ENCODE measurements at regions not wholly inside any gene's neighbourhood (a gene's known extent, or its start where the extent isn't known, plus 50 kb on each side); places are given as distances from the start of the nearest gene placed in this dataset.

DNA sequence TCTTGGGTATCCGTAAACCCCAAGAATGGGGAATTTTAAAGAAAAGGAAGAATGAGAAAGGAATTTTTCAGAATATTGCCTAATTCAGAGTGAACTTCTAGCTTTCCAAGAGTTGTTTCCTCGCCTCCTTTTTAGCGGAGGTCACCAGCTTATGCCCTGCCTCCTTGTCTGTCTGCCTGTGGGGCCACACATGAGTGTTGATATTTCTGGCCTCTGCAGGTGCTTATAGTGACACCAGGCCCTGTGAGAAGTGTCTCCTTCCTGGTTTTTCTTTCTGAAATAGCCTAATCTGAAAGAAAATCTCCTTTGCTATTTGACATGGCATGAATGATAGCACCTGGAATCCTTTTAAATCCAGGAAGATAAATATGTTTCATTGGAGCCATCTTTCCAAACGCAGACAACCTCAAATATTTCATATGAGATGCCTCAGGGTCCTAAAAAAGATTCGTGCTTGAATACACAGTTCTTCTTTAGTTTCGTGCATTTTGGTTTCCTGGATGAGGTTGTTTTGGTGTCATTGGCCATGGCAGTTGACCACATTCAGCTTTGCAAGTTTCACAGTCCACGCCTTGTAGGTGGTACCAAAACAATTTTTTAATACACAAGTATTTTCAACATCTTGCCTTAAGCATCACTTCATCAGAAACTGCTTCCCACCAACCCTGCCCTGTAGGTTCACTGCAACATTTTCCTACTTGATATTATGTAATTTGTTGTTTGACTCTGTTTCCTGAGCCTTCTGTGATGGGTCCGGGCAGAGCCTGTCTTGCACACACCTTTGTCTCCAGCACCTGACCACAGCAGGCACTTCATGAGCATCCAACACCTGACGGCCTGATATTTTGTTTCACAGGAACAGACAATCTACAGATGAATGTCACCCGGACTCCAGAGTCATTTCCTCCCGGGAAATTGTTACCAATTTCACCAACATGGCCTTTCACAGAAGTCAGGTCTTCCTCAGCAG lies 159.4 kb downstream of the C11orf91 start:
- TF ChIP-seq, protein P1, sequence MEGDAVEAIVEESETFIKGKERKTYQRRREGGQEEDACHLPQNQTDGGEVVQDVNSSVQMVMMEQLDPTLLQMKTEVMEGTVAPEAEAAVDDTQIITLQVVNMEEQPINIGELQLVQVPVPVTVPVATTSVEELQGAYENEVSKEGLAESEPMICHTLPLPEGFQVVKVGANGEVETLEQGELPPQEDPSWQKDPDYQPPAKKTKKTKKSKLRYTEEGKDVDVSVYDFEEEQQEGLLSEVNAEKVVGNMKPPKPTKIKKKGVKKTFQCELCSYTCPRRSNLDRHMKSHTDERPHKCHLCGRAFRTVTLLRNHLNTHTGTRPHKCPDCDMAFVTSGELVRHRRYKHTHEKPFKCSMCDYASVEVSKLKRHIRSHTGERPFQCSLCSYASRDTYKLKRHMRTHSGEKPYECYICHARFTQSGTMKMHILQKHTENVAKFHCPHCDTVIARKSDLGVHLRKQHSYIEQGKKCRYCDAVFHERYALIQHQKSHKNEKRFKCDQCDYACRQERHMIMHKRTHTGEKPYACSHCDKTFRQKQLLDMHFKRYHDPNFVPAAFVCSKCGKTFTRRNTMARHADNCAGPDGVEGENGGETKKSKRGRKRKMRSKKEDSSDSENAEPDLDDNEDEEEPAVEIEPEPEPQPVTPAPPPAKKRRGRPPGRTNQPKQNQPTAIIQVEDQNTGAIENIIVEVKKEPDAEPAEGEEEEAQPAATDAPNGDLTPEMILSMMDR (IDR thresholded peaks at IDR 0.05), result no peak
- no peak for TF ChIP-seq EZH2 (IDR thresholded peaks at IDR 0.05; ENCODE audit: borderline replicate concordance, insufficient read depth, low read depth, low read length, poor library complexity, severe bottlenecking)

Measured in B cell (primary cell).